ENCODE measurements at regions not wholly inside any gene's neighbourhood (a gene's known extent, or its start where the extent isn't known, plus 50 kb on each side); places are given as distances from the start of the nearest gene placed in this dataset.

- TF ChIP-seq, protein P1, sequence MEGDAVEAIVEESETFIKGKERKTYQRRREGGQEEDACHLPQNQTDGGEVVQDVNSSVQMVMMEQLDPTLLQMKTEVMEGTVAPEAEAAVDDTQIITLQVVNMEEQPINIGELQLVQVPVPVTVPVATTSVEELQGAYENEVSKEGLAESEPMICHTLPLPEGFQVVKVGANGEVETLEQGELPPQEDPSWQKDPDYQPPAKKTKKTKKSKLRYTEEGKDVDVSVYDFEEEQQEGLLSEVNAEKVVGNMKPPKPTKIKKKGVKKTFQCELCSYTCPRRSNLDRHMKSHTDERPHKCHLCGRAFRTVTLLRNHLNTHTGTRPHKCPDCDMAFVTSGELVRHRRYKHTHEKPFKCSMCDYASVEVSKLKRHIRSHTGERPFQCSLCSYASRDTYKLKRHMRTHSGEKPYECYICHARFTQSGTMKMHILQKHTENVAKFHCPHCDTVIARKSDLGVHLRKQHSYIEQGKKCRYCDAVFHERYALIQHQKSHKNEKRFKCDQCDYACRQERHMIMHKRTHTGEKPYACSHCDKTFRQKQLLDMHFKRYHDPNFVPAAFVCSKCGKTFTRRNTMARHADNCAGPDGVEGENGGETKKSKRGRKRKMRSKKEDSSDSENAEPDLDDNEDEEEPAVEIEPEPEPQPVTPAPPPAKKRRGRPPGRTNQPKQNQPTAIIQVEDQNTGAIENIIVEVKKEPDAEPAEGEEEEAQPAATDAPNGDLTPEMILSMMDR (IDR thresholded peaks at IDR 0.05; ENCODE audit: extremely low read depth in 1 of 2, insufficient read depth in 1 of 2, low read depth in 1 of 2, low read length in 2 of 2): no peak
- TF ChIP-seq POLR2AphosphoS5 (IDR thresholded peaks at IDR 0.05; ENCODE audit: insufficient read depth, low read depth, low read length) (no peak), EZH2 (IDR thresholded peaks at IDR 0.05; ENCODE audit: borderline replicate concordance, low read depth, low read length, severe bottlenecking) (no peak), FOS (IDR thresholded peaks at IDR 0.05; ENCODE audit: borderline replicate concordance, insufficient read depth, low read length) (no peak)
Observed at GRCh38 chr14:37870170-37870569, 274.7 kb downstream of the TTC6 start.
